Left forelimb (tissue), 1 donor: ENCODE measurements at regions not wholly inside any gene's neighbourhood (a gene's known extent, or its start where the extent isn't known, plus 50 kb on each side); places are given as distances from the start of the nearest gene placed in this dataset.

Source experiments
- DNase-seq: peaks from one replicate; pipeline ENCODE4 v3.0.0-alpha.2; 2018; ENCODE audit warnings: low spot score

- DNase-seq: no peak
Observed at GRCh38 chr5:164394686-164395194, 889.3 kb downstream of the MAT2B start.

DNA sequence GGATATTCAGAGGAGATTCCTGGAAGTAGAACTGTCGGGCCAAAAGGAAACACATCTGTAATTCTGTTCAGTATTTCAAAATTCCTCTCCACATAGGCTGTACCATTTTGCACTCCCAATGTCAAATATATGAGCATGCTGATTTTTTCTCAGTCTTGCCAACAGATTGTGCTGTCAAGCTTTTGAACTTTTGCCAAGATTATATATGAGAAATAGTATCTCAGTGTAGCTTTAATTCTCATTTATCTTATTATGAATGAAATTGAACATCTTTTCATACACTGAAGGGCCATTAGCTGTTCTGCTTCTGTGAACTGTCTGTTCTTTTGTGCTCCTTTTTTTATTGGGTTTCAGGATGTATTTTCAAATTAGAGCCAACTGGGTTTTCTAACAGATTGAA, 907.1 kb downstream of the MAT2B start:
- DNase-seq: no peak

- no peak for DNase-seq
Observed at GRCh38 chr5:164420161-164420560, 914.7 kb downstream of the MAT2B start.

- DNase-seq: no peak
Observed at GRCh38 chr5:164422400-164422799, 917.0 kb downstream of the MAT2B start.

DNA sequence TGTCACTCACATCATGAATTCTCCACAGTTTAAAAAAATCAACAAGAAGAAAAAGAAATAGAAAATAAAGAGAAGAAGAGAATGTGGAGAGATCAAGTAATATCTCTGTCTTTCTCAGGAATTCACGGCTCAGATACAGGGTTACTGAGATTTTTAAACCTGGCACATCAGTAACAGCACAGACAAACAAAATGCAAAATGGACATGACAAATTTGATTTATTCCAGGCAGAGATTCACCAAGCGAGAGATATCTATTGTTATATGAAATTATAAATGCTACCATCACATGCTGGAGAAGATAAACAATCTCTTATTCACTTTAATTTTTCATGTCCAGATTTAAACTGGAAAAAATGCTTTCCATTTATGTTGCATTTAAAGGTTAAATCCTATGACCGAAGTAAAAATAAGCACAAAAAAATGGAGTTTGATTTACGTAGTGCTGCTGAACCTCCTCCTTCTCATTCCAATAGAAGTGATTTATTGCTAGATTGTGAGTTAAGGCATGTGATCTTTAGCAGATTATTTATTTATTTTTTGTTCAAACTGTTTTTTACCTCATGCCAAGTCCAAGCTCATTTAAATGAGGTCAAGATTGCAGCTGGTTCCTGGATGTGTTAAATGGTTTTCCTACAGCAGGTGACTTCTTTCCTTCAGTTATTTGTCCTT, 926.4 kb downstream of the MAT2B start:
- DNase-seq: no peak

DNA sequence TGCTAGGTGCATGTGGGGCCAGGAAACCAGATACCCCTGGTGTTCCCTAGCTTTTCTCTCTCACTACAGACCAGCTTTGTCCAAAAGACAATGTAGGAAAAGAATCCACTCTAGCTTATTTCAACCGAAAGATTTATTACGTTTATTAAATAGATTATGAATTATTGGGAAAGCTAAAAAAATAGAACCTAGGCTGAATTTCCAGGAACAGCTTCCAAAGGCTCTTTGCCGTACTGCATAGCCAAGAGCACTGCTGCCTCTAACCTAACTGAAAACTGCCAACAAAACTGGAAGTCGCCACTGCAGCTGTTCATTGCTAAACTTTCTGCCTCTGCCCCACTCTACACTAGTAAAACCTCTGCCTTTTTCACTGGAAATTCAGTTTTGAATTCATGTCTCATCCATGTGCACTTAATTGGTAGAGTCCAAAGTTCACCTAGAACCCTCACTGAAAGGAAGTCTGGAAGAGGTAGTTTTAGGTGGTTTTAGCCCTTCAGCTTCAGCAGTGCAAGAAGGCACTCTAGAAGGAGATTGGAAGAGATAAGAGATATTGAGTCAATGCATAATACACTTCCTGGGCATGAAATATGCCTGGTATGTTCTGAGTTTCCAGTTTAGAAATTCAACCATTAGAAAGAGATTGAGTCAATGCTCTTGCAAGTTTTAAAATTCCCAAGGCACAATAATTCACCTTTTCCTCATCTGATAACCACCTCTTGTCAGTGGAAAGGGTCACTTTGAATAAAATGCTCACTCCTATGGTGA, 927.9 kb downstream of the MAT2B start:
- DNase-seq: no peak

- DNase-seq: no peak
Observed at GRCh38 chr5:164435576-164435975, 930.2 kb downstream of the MAT2B start.

DNA sequence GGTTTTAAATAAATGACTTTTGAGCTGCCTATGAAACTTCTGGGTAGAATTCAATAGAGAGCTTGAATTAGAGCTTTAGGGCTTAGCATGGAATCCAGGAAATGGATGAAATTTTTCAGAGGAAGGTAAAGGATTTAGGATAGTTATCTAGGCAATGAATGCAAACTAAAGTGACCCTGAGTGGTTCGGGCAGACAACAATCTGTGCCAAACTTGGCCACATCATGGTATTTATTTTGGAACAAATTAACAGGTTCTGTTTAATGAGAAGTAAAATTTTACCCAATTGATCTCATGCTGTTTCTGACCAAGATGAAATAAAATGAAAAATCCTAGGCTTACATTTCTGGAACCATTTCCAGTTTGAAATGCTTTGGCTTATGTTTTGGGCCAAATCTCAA, 934.4 kb downstream of the MAT2B start:
- no peak for DNase-seq

DNA sequence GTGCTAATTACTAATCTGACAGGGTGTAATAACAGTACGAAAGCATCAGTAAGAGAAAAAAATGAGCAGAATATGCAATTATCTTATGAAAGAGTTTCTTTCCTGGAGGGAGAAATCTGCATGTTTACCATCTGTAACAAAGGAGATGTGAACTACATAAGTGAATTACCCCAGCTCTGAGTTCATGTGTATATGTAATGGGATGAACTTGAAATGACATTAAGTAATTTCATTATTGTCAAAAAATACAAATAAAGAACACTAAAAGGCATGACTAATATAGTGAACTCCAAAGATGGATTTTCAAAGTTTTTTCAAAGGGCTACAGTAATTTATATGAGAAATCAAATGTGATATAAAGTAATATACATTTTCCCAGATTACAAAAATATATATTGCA, 944.0 kb downstream of the MAT2B start:
- DNase-seq: no peak

DNA sequence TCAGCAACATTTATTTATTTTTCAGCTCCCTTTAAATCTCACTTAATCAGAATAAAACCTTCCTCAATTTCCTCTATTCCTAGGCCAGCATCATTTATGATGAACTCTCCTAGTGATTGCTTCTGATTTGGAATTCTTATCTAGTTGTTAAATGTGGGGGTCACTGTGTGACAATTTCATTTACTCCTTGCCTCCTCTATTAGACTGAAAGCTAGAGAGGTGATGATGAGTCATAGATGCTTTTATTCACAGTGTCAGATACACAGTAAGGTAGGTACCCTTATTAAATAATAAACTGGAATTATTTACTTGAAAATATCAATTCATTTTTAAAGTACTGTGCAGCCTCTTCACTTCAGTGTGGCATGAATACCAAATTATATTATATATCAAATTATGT, 960.6 kb downstream of the MAT2B start:
- DNase-seq: no peak

DNA sequence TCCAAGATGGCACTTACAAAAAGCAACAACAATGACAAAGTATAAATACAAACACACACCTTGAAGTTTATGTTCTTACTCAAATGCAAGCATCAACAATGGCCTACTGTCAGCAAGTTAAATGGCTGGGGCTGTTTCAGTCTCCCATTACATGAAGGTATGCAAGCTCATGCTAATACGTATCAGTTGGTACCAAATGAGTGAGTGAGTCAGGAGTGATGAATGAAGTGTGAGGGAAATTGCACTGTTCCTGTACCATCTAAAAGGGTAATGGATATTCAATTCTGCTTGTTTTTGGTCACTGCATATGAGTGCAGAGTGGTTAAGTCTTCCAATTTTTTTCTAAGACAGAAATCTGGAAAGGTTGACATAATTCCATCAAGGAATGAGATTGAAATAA, 964.9 kb downstream of the MAT2B start:
- DNase-seq: no peak

GRCh38 chr5:164472165-164472564, 966.7 kb downstream of the MAT2B start:
- no peak for DNase-seq

DNA sequence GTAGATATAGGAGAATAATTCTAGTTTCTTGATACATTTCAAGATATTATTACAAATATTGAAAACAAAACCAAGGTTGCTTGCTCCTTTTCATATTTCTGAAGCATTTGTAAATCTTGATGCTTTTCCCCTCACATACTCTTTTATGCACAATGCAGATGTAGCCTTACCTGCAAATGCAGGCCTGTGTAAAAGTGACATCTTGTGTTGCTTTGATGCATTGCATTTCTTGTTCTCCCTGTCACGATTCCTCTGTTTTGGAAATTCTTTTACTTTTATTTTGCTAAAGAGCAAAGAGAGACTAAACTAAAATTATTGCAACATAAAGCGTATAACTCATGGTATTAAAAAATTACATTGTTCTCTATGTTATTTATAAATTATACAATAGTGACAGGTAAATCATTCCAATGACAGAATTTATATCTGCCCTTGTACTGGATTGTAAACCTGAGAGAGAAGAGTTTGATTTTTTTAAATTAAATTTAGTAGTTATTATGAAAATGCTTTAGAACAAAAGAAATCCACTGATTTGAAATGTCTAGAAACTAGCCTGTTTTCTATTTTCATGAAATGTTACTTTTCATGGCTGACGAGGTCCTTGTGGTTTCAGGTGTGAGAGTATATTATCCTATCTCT, 970.0 kb downstream of the MAT2B start:
- DNase-seq: no peak

GRCh38 chr5:164481270-164481669, 975.9 kb downstream of the MAT2B start:
- no peak for DNase-seq

- DNase-seq: no peak
Observed at GRCh38 chr5:164482351-164482750, 976.9 kb downstream of the MAT2B start.

- no peak for DNase-seq
Observed at GRCh38 chr5:164484948-164485347, 979.5 kb downstream of the MAT2B start.

GRCh38 chr5:164487939-164488338, 982.5 kb downstream of the MAT2B start:
- DNase-seq: no peak

GRCh38 chr5:164497311-164498064, 992.1 kb downstream of the MAT2B start:
- DNase-seq: no peak

DNA sequence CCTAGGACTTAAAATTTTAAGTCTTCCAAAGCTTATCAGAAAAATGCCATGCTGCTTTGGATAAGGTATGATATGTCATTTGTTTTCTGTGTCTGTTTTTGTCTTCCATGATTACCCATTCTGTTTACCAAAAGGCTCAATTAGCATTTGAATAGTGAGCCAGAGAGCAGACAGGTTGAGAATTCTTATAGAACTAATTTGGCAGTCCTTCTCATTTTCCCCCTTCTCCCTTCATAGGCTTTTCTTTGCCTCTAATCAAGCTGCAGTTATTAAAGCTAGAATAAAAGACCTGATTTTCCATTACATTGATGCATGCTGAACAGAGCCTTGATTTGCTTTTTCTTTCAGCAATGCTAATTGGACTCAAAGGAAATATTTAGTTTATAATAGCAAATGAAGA, 993.0 kb downstream of the MAT2B start:
- DNase-seq: no peak

- DNase-seq: no peak
Observed at GRCh38 chr5:164500856-164501255, 995.4 kb downstream of the MAT2B start.

DNA sequence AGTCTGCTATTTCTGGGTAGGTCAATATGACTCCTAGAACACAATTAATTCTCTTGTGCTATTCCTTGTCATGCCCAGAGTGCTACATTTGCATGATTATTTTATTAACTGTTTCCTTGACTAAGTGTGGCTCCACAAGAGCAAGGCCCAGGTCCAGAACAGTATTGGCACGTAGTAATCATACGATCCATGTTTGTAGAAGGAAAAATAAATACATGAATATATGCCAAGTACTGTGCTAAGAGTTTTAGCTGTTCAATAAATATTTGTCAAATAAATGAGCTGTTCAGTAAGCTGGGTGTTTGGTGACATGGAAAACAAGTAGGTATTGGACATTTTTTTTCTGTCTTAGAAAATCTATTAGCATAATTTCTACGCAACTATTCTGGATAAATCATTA, 995.9 kb downstream of the MAT2B start:
- no peak for DNase-seq

- DNase-seq: no peak
Observed at GRCh38 chr5:164504141-164504772, 998.8 kb downstream of the MAT2B start.
